ENCODE measurements at regions not wholly inside any gene's neighbourhood (a gene's known extent, or its start where the extent isn't known, plus 50 kb on each side); places are given as distances from the start of the nearest gene placed in this dataset.

- Histone ChIP-seq H4K20me1 (ENCODE audit: low read depth, low read length) (no peaks in the 10 kb centered on the region), H3K4me2 (ENCODE audit: low read depth, low read length, poor library complexity, severe bottlenecking) (no peak overlapping the region), H3K4me3 (ENCODE audit: insufficient read depth, low read length, poor library complexity, severe bottlenecking) (no peak overlapping the region), H3K36me3 (ENCODE audit: low read length) (no peaks in the 10 kb centered on the region), H3K27me3 (ENCODE audit: low read length) (no peaks in the 10 kb centered on the region), H3K9me2 (replicated peaks; ENCODE audit: insufficient read depth, low read length) (no peaks in the 10 kb centered on the region), H3F3A (ENCODE audit: insufficient read depth) (no peaks in the 10 kb centered on the region), H3K9me3 (ENCODE audit: insufficient read depth, low read length) (no peaks in the 10 kb centered on the region), H3K27ac (ENCODE audit: low read depth, low read length) (no peak overlapping the region), H3K9ac (ENCODE audit: low read length) (no peak overlapping the region), H2AFZ (ENCODE audit: low read depth, low read length, severe bottlenecking) (no peak overlapping the region), H3K79me2 (ENCODE audit: insufficient read depth, low read length) (no peaks in the 10 kb centered on the region)
- no peak for TF ChIP-seq EZH2phosphoT487 (conservative IDR thresholded peaks at IDR 0.05; ENCODE audit: low read length)
- TF ChIP-seq, protein P1, sequence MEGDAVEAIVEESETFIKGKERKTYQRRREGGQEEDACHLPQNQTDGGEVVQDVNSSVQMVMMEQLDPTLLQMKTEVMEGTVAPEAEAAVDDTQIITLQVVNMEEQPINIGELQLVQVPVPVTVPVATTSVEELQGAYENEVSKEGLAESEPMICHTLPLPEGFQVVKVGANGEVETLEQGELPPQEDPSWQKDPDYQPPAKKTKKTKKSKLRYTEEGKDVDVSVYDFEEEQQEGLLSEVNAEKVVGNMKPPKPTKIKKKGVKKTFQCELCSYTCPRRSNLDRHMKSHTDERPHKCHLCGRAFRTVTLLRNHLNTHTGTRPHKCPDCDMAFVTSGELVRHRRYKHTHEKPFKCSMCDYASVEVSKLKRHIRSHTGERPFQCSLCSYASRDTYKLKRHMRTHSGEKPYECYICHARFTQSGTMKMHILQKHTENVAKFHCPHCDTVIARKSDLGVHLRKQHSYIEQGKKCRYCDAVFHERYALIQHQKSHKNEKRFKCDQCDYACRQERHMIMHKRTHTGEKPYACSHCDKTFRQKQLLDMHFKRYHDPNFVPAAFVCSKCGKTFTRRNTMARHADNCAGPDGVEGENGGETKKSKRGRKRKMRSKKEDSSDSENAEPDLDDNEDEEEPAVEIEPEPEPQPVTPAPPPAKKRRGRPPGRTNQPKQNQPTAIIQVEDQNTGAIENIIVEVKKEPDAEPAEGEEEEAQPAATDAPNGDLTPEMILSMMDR (IDR thresholded peaks at IDR 0.05; ENCODE audit: insufficient read depth, low read length, poor library complexity, severe bottlenecking), result no peak
Observed at GRCh38 chr3:22276351-22276750, 525.3 kb upstream of the ZNF385D start.

- no peak overlapping the region for H3K9ac ChIP-seq (ENCODE audit: low read length)
- H2AFZ ChIP-seq (ENCODE audit: low read depth, low read length, severe bottlenecking), result no peak overlapping the region
- H3K27ac ChIP-seq (ENCODE audit: low read depth, low read length), result no peak overlapping the region
Observed at GRCh38 chr3:22284559-22284958, 533.5 kb upstream of the ZNF385D start.

GRCh38 chr3:22288756-22289155 is 537.7 kb upstream of the ZNF385D start:
- no peaks in the 10 kb centered on the region for H3K36me3 ChIP-seq (ENCODE audit: low read length)
- no peaks in the 10 kb centered on the region for H3K79me2 ChIP-seq (ENCODE audit: insufficient read depth, low read length)
- no peak overlapping the region for H3K9ac ChIP-seq (ENCODE audit: low read length)
- no peak overlapping the region for H3K27ac ChIP-seq (ENCODE audit: low read depth, low read length)
- no peaks in the 10 kb centered on the region for H3K9me2 ChIP-seq (replicated peaks; ENCODE audit: insufficient read depth, low read length)
- no peaks in the 10 kb centered on the region for H4K20me1 ChIP-seq (ENCODE audit: low read depth, low read length)
- TF ChIP-seq, protein P1 (IDR thresholded peaks at IDR 0.05; ENCODE audit: insufficient read depth, low read length, poor library complexity, severe bottlenecking), result no peak
- no peak for TF ChIP-seq EZH2phosphoT487 (conservative IDR thresholded peaks at IDR 0.05; ENCODE audit: low read length)
- no peaks in the 10 kb centered on the region for H3F3A ChIP-seq (ENCODE audit: insufficient read depth)
- no peak overlapping the region for H3K4me3 ChIP-seq (ENCODE audit: insufficient read depth, low read length, poor library complexity, severe bottlenecking)
- no peak overlapping the region for H3K4me2 ChIP-seq (ENCODE audit: low read depth, low read length, poor library complexity, severe bottlenecking)
- no peak overlapping the region for H2AFZ ChIP-seq (ENCODE audit: low read depth, low read length, severe bottlenecking)
- no peaks in the 10 kb centered on the region for H3K9me3 ChIP-seq (ENCODE audit: insufficient read depth, low read length)
- H3K27me3 ChIP-seq (ENCODE audit: low read length), result no peaks in the 10 kb centered on the region

More at GRCh38 chr3:22284559-22284958, 533.5 kb upstream of the ZNF385D start:
- Histone ChIP-seq H3K79me2 (ENCODE audit: insufficient read depth, low read length) (no peaks in the 10 kb centered on the region), H3K36me3 (ENCODE audit: low read length) (no peaks in the 10 kb centered on the region), H3K9me3 (ENCODE audit: insufficient read depth, low read length) (no peaks in the 10 kb centered on the region), H3K4me3 (ENCODE audit: insufficient read depth, low read length, poor library complexity, severe bottlenecking) (no peak overlapping the region), H3K27me3 (ENCODE audit: low read length) (no peaks in the 10 kb centered on the region), H3K9me2 (replicated peaks; ENCODE audit: insufficient read depth, low read length) (no peaks in the 10 kb centered on the region), H3F3A (ENCODE audit: insufficient read depth) (no peaks in the 10 kb centered on the region), H3K4me2 (ENCODE audit: low read depth, low read length, poor library complexity, severe bottlenecking) (no peak overlapping the region), H4K20me1 (ENCODE audit: low read depth, low read length) (no peaks in the 10 kb centered on the region)
- TF ChIP-seq, protein P1 (IDR thresholded peaks at IDR 0.05; ENCODE audit: insufficient read depth, low read length, poor library complexity, severe bottlenecking), result no peak
- no peak for TF ChIP-seq EZH2phosphoT487 (conservative IDR thresholded peaks at IDR 0.05; ENCODE audit: low read length)
